Sigmoid colon (tissue), 4 donors: ENCODE measurements at regions not wholly inside any gene's neighbourhood (a gene's known extent, or its start where the extent isn't known, plus 50 kb on each side); places are given as distances from the start of the nearest gene placed in this dataset.

Experiments
- CTCF ChIP-seq, 4 experiments: fragments of 450-650 bp in 3 of 4; fragments of 200-600 bp in 1 of 4; IDR thresholded peaks; one replicate each; pipeline ENCODE4 v1.5.1; 2016 to 2019; ENCODE audit warnings: antibody characterized with exemption in 4 of 4, mild to moderate bottlenecking in 3 of 4, moderate library complexity in 2 of 4
- EP300 ChIP-seq, 4 donors: sonication (generic); formaldehyde crosslinking; IDR thresholded peaks; one replicate each; pipeline ENCODE4 v1.6.1; 2017; ENCODE audit warnings: antibody characterized with exemption in 4 of 4
- POLR2A ChIP-seq, 2 donors: fragments of 450-650 bp; IDR thresholded peaks; one replicate each; pipeline ENCODE4 v1.6.1; 2016; ENCODE audit warnings: antibody characterized with exemption in 2 of 2, mild to moderate bottlenecking in 2 of 2, moderate library complexity in 2 of 2
- POLR2AphosphoS5 ChIP-seq, 4 donors: sonication (generic); formaldehyde crosslinking; IDR thresholded peaks; one replicate each; pipeline ENCODE4 v1.6.1; 2017; ENCODE audit warnings: antibody characterized with exemption in 4 of 4

GRCh38 chr14:89669193-89669592 lies 252.2 kb upstream of the FOXN3 start:
- TF ChIP-seq CTCF (IDR thresholded peaks at IDR 0.05) (no peak), POLR2AphosphoS5 (IDR thresholded peaks at IDR 0.05) (no peak), POLR2A (IDR thresholded peaks at IDR 0.05) (no peak), EP300 (IDR thresholded peaks at IDR 0.05) (no peak)
